GM23338 (cell line): ENCODE measurements at regions not wholly inside any gene's neighbourhood (a gene's known extent, or its start where the extent isn't known, plus 50 kb on each side); places are given as distances from the start of the nearest gene placed in this dataset.

Experiments
- ATAC-seq: fragments of 200-7000 bp; cut with Tn5 transposase; 3 replicates; pipeline ENCODE4 v1.9.1; 2020
- DNase-seq: peaks from one replicate; pipeline ENCODE4 v3.0.0-alpha.2; 2015; ENCODE audit warnings: low spot score
- H2AFZ ChIP-seq: fragments of 200-600 bp; sonication (generic); 2 replicates; pipeline ENCODE4 v1.8.0; 2016; ENCODE audit warnings: antibody characterized with exemption, mild to moderate bottlenecking, moderate library complexity
- H3F3A ChIP-seq: fragments of 200-600 bp; sonication (generic); replicated peaks from 2 replicates; pipeline ENCODE4 v1.8.0; 2017; ENCODE audit warnings: antibody characterized with exemption, mixed run types, low read depth
- H3K27ac ChIP-seq: fragments of 200-600 bp; sonication (generic); 2 replicates; pipeline ENCODE4 v1.6.1; 2016; ENCODE audit warnings: low read depth
- H3K27me3 ChIP-seq: fragments of 200-600 bp; sonication (generic); 2 replicates; pipeline ENCODE4 v1.8.0; 2016; ENCODE audit warnings: mild to moderate bottlenecking, mixed run types, moderate library complexity; ENCODE audit not compliant: insufficient read depth
- H3K36me3 ChIP-seq: fragments of 200-600 bp; sonication (generic); 2 replicates; pipeline ENCODE4 v1.8.0; 2016; ENCODE audit warnings: mild to moderate bottlenecking; ENCODE audit not compliant: insufficient read depth
- H3K4me1 ChIP-seq: fragments of 200-600 bp; sonication (generic); 2 replicates; pipeline ENCODE4 v1.8.0; 2016; ENCODE audit warnings: mild to moderate bottlenecking, moderate library complexity; ENCODE audit not compliant: insufficient read depth
- H3K4me2 ChIP-seq: fragments of 200-600 bp; sonication (generic); 2 replicates; pipeline ENCODE4 v1.7.1; 2017; ENCODE audit warnings: mixed run types
- H3K4me3 ChIP-seq: fragments of 200-600 bp; sonication (generic); 2 replicates; pipeline ENCODE4 v1.6.1; 2016; ENCODE audit warnings: mixed run types
- H3K79me2 ChIP-seq: fragments of 200-600 bp; sonication (generic); replicated peaks from 2 replicates; pipeline ENCODE4 v1.8.0; 2017; ENCODE audit warnings: mild to moderate bottlenecking; ENCODE audit not compliant: insufficient read depth
- H3K9me2 ChIP-seq: fragments of 200-600 bp; sonication (generic); 2 replicates; pipeline ENCODE4 v1.8.0; 2017; ENCODE audit not compliant: insufficient read depth
- H4K20me1 ChIP-seq: fragments of 200-600 bp; sonication (generic); replicated peaks from 2 replicates; pipeline ENCODE4 v1.8.0; 2017; ENCODE audit warnings: mild to moderate bottlenecking; ENCODE audit not compliant: insufficient read depth
- H3K27ac Mint-ChIP-seq: 2 replicates; pipeline ENCODE4 v1.8.0; 2020; ENCODE audit warnings: inconsistent platforms, mild to moderate bottlenecking, moderate library complexity, mixed read lengths
- H3K27me3 Mint-ChIP-seq: 3 replicates; pipeline ENCODE4 v1.8.0; 2022; ENCODE audit warnings: low read depth, mild to moderate bottlenecking, moderate library complexity, mixed read lengths, inconsistent platforms; ENCODE audit not compliant: insufficient read depth, poor library complexity
- H3K36me3 Mint-ChIP-seq: 3 replicates; pipeline ENCODE4 v1.8.0; 2021; ENCODE audit warnings: low read depth, mild to moderate bottlenecking, inconsistent platforms, moderate library complexity, mixed read lengths
- H3K4me1 Mint-ChIP-seq: 3 replicates; pipeline ENCODE4 v1.8.0; 2020; ENCODE audit warnings: mild to moderate bottlenecking, inconsistent platforms, mixed read lengths
- H3K4me3 Mint-ChIP-seq: 3 replicates; pipeline ENCODE4 v1.8.0; 2021; ENCODE audit warnings: moderate library complexity, mild to moderate bottlenecking, inconsistent platforms, mixed read lengths
- H3K9me3 Mint-ChIP-seq: 3 replicates; pipeline ENCODE4 v1.8.0; 2020; ENCODE audit warnings: moderate library complexity, mild to moderate bottlenecking, inconsistent platforms, mixed read lengths
- ETS1 ChIP-seq: IDR thresholded peaks from 2 replicates; pipeline ENCODE4 v1.6.1; 2016; ENCODE audit warnings: antibody characterized with exemption
- EZH2phosphoT487 ChIP-seq: fragments of 200-600 bp; sonication (generic); IDR thresholded peaks from one replicate; pipeline ENCODE4 v1.8.1; 2018; ENCODE audit warnings: antibody characterized with exemption; ENCODE audit not compliant: unreplicated experiment
- POLR2AphosphoS5 ChIP-seq: IDR thresholded peaks from 2 replicates; pipeline ENCODE4 v1.6.1; 2016; ENCODE audit warnings: antibody characterized with exemption, low read depth
- ZNF331 ChIP-seq: fragments of 250-450 bp; sonication (Bioruptor Pico); IDR thresholded peaks from 2 replicates; pipeline ENCODE4 v1.5.0; 2020; ENCODE audit warnings: low read depth, mild to moderate bottlenecking, moderate library complexity
- ZNF462 ChIP-seq: fragments of 250-450 bp; sonication (Bioruptor Pico); IDR thresholded peaks from 2 replicates; pipeline ENCODE4 v1.5.0; 2020; ENCODE audit warnings: mild to moderate bottlenecking, moderate library complexity
- TF ChIP-seq, protein P1 (sequence below): IDR thresholded peaks from one replicate; pipeline ENCODE4 v1.6.1; 2018; ENCODE audit warnings: antibody characterized with exemption; ENCODE audit not compliant: unreplicated experiment

GRCh38 chrX:13396924-13397323, 77.1 kb upstream of the ATXN3L start (continued):
- no peak for TF ChIP-seq ZNF462
- TF ChIP-seq ZNF331 (CRISPR knock-in tag) = no peak

DNA sequence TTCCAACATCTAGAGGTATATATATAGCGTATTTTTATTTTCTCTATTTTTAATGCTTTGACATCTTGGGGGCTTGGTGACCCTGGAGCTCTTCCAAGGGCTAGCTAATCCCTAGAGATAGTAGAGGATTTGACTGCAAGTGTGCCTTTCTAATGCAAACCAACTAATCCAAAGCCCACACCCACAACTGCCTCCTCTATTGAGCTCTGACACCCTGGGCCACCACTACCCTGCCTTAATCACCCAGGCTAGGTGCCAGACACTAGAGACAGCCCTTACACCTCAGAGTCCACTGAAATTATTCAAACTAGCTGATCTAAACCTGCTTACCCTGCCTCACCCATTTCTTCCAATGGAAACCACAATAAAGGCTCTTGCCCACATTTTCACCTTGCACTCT, 69.6 kb upstream of the ATXN3L start:
- Mint-ChIP-seq H3K27me3 (no peaks in the 10 kb centered on the region), H3K27ac (no peak overlapping the region), H3K4me1 (peaks cover 4% of the 10 kb centered on the region; the same call in 2 of the 3 replicates), H3K36me3 (0 out of 3 replicates have a peak, but pooled peaks cover 5% of the 10 kb centered on the region), H3K9me3 (peaks cover 9% of the 10 kb centered on the region; the same call in 2 of the 3 replicates), H3K4me3 (no peak overlapping the region)
- Histone ChIP-seq H3K4me1 (no peaks in the 10 kb centered on the region), H2AFZ (no peak overlapping the region), H3K9me2 (no peaks in the 10 kb centered on the region), H4K20me1 (no peaks in the 10 kb centered on the region), H3K27me3 (no peaks in the 10 kb centered on the region), H3K36me3 (no peaks in the 10 kb centered on the region), H3K79me2 (no peaks in the 10 kb centered on the region), H3K27ac (no peak overlapping the region), H3K4me3 (no peak overlapping the region), H3F3A (no peaks in the 10 kb centered on the region), H3K4me2 (no peak overlapping the region)
- no peak for DNase-seq
- ATAC-seq = no peak
- TF ChIP-seq EZH2phosphoT487 = no peak
- TF ChIP-seq, protein P1, sequence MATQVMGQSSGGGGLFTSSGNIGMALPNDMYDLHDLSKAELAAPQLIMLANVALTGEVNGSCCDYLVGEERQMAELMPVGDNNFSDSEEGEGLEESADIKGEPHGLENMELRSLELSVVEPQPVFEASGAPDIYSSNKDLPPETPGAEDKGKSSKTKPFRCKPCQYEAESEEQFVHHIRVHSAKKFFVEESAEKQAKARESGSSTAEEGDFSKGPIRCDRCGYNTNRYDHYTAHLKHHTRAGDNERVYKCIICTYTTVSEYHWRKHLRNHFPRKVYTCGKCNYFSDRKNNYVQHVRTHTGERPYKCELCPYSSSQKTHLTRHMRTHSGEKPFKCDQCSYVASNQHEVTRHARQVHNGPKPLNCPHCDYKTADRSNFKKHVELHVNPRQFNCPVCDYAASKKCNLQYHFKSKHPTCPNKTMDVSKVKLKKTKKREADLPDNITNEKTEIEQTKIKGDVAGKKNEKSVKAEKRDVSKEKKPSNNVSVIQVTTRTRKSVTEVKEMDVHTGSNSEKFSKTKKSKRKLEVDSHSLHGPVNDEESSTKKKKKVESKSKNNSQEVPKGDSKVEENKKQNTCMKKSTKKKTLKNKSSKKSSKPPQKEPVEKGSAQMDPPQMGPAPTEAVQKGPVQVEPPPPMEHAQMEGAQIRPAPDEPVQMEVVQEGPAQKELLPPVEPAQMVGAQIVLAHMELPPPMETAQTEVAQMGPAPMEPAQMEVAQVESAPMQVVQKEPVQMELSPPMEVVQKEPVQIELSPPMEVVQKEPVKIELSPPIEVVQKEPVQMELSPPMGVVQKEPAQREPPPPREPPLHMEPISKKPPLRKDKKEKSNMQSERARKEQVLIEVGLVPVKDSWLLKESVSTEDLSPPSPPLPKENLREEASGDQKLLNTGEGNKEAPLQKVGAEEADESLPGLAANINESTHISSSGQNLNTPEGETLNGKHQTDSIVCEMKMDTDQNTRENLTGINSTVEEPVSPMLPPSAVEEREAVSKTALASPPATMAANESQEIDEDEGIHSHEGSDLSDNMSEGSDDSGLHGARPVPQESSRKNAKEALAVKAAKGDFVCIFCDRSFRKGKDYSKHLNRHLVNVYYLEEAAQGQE = no peak
- no peak for TF ChIP-seq ETS1
- no peak for TF ChIP-seq ZNF331 (CRISPR knock-in tag)
- TF ChIP-seq POLR2AphosphoS5 = no peak
